GM23338 (cell line): ENCODE measurements at regions not wholly inside any gene's neighbourhood (a gene's known extent, or its start where the extent isn't known, plus 50 kb on each side); places are given as distances from the start of the nearest gene placed in this dataset.

ENCODE experiments used
- CREB1 ChIP-seq: fragments of 250-450 bp; sonication (Bioruptor Pico); IDR thresholded peaks from 2 replicates; pipeline ENCODE4 v1.5.0; 2020; ENCODE audit warnings: low read depth, mild to moderate bottlenecking, moderate library complexity
- CTCF ChIP-seq, 2 experiments: fragments of 200-600 bp in 1 of 2; sonication (generic) in 1 of 2; conservative IDR thresholded peaks; 2 replicates each; pipeline versions ENCODE4 v1.5.1 to v1.6.1; 2016 to 2017; ENCODE audit warnings: antibody characterized with exemption in 2 of 2, low read depth in 2 of 2, mild to moderate bottlenecking in 2 of 2, moderate library complexity in 1 of 2
- POLR2AphosphoS5 ChIP-seq: IDR thresholded peaks from 2 replicates; pipeline ENCODE4 v1.6.1; 2016; ENCODE audit warnings: antibody characterized with exemption, low read depth
- STAT1 ChIP-seq: IDR thresholded peaks from one replicate; pipeline ENCODE4 v1.6.1; 2016; ENCODE audit warnings: antibody characterized with exemption; ENCODE audit not compliant: unreplicated experiment

DNA sequence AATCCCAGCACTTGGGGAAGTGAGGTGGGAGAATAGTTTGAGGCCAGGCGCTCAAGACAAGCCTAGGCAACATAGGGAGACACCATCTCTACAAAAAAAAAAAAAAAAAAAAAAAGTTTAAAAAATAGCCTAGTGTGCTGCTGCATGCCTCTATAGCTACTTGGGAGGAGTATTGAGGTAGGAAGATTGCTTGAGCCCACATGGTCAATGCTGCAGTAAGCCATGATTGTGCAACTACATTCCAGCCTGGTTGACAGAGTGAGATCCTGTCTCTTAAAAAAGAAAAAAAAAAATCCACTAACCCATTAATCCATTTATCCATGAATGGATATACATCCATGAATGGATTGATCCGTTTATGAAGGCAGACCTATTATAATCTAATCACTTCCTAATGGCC, 1064.6 kb upstream of the EYS start:
- TF ChIP-seq POLR2AphosphoS5 (no peak), CREB1 (no peak), CTCF (conservative IDR thresholded peaks at IDR 0.05; ENCODE audit: low read depth in 2 of 2) (no peak), STAT1 (no peak)
